ENCODE measurements at regions not wholly inside any gene's neighbourhood (a gene's known extent, or its start where the extent isn't known, plus 50 kb on each side); places are given as distances from the start of the nearest gene placed in this dataset.

GRCh38 chr16:52872731-52873130 is 180.0 kb downstream of the CHD9NB start:
- DNase-seq (ENCODE audit: extremely low spot score): no peak
- TF ChIP-seq ELF4 (IDR thresholded peaks at IDR 0.05): no peak
- ChIA-PET POLR2A (no interaction called here), CTCF (no interaction called here)

- POLR2A ChIA-PET: no interaction called here
- CTCF ChIA-PET: interaction anchor here (0.6 kb wide), 1 partner anchor 74 kb away, joined by 3 read pairs; no protein-coding TSS in a partner anchor
These were observed 181.2 kb downstream of the CHD9NB start for GRCh38 chr16:52871481-52871880.

GRCh38 chr16:52869243-52869642 is 183.5 kb downstream of the CHD9NB start:
- TF ChIP-seq ELF4 (IDR thresholded peaks at IDR 0.05) (no peak), BHLHE40 (IDR thresholded peaks at IDR 0.05; ENCODE audit: borderline replicate concordance) (no peak), L3MBTL2 (conservative IDR thresholded peaks at IDR 0.05) (no peak), TARDBP (IDR thresholded peaks at IDR 0.05) (no peak), ZNF384 (IDR thresholded peaks at IDR 0.05) (no peak), FOXA1 (IDR thresholded peaks at IDR 0.05) (no peak), CTBP1 (IDR thresholded peaks at IDR 0.05; ENCODE audit: borderline replicate concordance) (no peak), FOXK2 (IDR thresholded peaks at IDR 0.05) (no peak), SP1 (IDR thresholded peaks at IDR 0.05) (no peak), PKNOX1 (IDR thresholded peaks at IDR 0.05) (no peak), NFRKB (IDR thresholded peaks at IDR 0.05) (no peak), HDGF (IDR thresholded peaks at IDR 0.05; ENCODE audit: borderline replicate concordance) (no peak), FOXM1 (IDR thresholded peaks at IDR 0.05; ENCODE audit: borderline replicate concordance) (no peak)
- ChIA-PET CTCF (no interaction called here), POLR2A (no interaction called here)
- DNase-seq (ENCODE audit: extremely low spot score): no peak

More at GRCh38 chr16:52871481-52871880, 181.2 kb downstream of the CHD9NB start:
- TF ChIP-seq SUZ12 (IDR thresholded peaks at IDR 0.05): no peak
- no peak for DNase-seq (ENCODE audit: extremely low spot score)

- ChIA-PET POLR2A (no interaction called here), CTCF (no interaction called here)
- TF ChIP-seq SUZ12 (IDR thresholded peaks at IDR 0.05) (no peak), ELF4 (IDR thresholded peaks at IDR 0.05) (no peak), NFRKB (IDR thresholded peaks at IDR 0.05) (no peak), HDGF (IDR thresholded peaks at IDR 0.05; ENCODE audit: borderline replicate concordance) (no peak), ZNF384 (IDR thresholded peaks at IDR 0.05) (no peak), CTBP1 (IDR thresholded peaks at IDR 0.05; ENCODE audit: borderline replicate concordance) (no peak), BHLHE40 (IDR thresholded peaks at IDR 0.05; ENCODE audit: borderline replicate concordance) (no peak), LEF1 (IDR thresholded peaks at IDR 0.05; ENCODE audit: borderline replicate concordance) (no peak), TARDBP (IDR thresholded peaks at IDR 0.05) (no peak), FOXK2 (IDR thresholded peaks at IDR 0.05) (no peak), PKNOX1 (IDR thresholded peaks at IDR 0.05) (no peak), SP1 (IDR thresholded peaks at IDR 0.05) (no peak), FOXM1 (IDR thresholded peaks at IDR 0.05; ENCODE audit: borderline replicate concordance) (no peak), FOXA1 (IDR thresholded peaks at IDR 0.05) (no peak), L3MBTL2 (conservative IDR thresholded peaks at IDR 0.05) (no peak), ARNT (IDR thresholded peaks at IDR 0.05) (no peak)
- no peak for DNase-seq (ENCODE audit: extremely low spot score)
These were observed 189.7 kb downstream of the CHD9NB start for GRCh38 chr16:52863000-52863399.

GRCh38 chr16:52861614-52862022 is 191.1 kb downstream of the CHD9NB start:
- no peak for TF ChIP-seq CTBP1 (IDR thresholded peaks at IDR 0.05; ENCODE audit: borderline replicate concordance)
- TF ChIP-seq SUZ12 (IDR thresholded peaks at IDR 0.05): no peak
- no peak for TF ChIP-seq HDGF (IDR thresholded peaks at IDR 0.05; ENCODE audit: borderline replicate concordance)
- no peak for TF ChIP-seq SP1 (IDR thresholded peaks at IDR 0.05)
- TF ChIP-seq ZNF384 (IDR thresholded peaks at IDR 0.05): no peak
- no peak for TF ChIP-seq ELF4 (IDR thresholded peaks at IDR 0.05)
- TF ChIP-seq PKNOX1 (IDR thresholded peaks at IDR 0.05): no peak
- no peak for TF ChIP-seq ARNT (IDR thresholded peaks at IDR 0.05)
- TF ChIP-seq LEF1 (IDR thresholded peaks at IDR 0.05; ENCODE audit: borderline replicate concordance): no peak
- TF ChIP-seq FOXM1 (IDR thresholded peaks at IDR 0.05; ENCODE audit: borderline replicate concordance): no peak
- no peak for TF ChIP-seq BHLHE40 (IDR thresholded peaks at IDR 0.05; ENCODE audit: borderline replicate concordance)
- TF ChIP-seq TARDBP (IDR thresholded peaks at IDR 0.05): no peak
- no peak for TF ChIP-seq FOXK2 (IDR thresholded peaks at IDR 0.05)
- TF ChIP-seq L3MBTL2 (conservative IDR thresholded peaks at IDR 0.05): no peak
- no peak for TF ChIP-seq NFRKB (IDR thresholded peaks at IDR 0.05)
- ChIA-PET POLR2A (no interaction called here), CTCF (no interaction called here)
- DNase-seq (ENCODE audit: extremely low spot score): peak; percentile 6

- no peak for TF ChIP-seq SP1 (IDR thresholded peaks at IDR 0.05)
- no peak for TF ChIP-seq HDGF (IDR thresholded peaks at IDR 0.05; ENCODE audit: borderline replicate concordance)
- TF ChIP-seq FOXM1 (IDR thresholded peaks at IDR 0.05; ENCODE audit: borderline replicate concordance): no peak
- TF ChIP-seq L3MBTL2 (conservative IDR thresholded peaks at IDR 0.05): no peak
- TF ChIP-seq ARNT (IDR thresholded peaks at IDR 0.05): no peak
- TF ChIP-seq FOXA1 (IDR thresholded peaks at IDR 0.05): no peak
- no peak for TF ChIP-seq TARDBP (IDR thresholded peaks at IDR 0.05)
- TF ChIP-seq CTBP1 (IDR thresholded peaks at IDR 0.05; ENCODE audit: borderline replicate concordance): no peak
- no peak for TF ChIP-seq BHLHE40 (IDR thresholded peaks at IDR 0.05; ENCODE audit: borderline replicate concordance)
- TF ChIP-seq FOXK2 (IDR thresholded peaks at IDR 0.05): no peak
- CTCF ChIA-PET: no interaction called here
- DNase-seq (ENCODE audit: extremely low spot score): no peak
- POLR2A ChIA-PET: no interaction called here
These were observed 197.2 kb downstream of the CHD9NB start for GRCh38 chr16:52855463-52855862.

- DNase-seq (ENCODE audit: extremely low spot score): no peak
- no peak for TF ChIP-seq ARNT (IDR thresholded peaks at IDR 0.05)
- TF ChIP-seq ZNF384 (IDR thresholded peaks at IDR 0.05): no peak
- no peak for TF ChIP-seq LEF1 (IDR thresholded peaks at IDR 0.05; ENCODE audit: borderline replicate concordance)
- no peak for TF ChIP-seq ELF4 (IDR thresholded peaks at IDR 0.05)
- no peak for TF ChIP-seq CTBP1 (IDR thresholded peaks at IDR 0.05; ENCODE audit: borderline replicate concordance)
- no peak for TF ChIP-seq L3MBTL2 (conservative IDR thresholded peaks at IDR 0.05)
- no peak for TF ChIP-seq SP1 (IDR thresholded peaks at IDR 0.05)
- no peak for TF ChIP-seq PKNOX1 (IDR thresholded peaks at IDR 0.05)
- TF ChIP-seq NFRKB (IDR thresholded peaks at IDR 0.05): no peak
- TF ChIP-seq BHLHE40 (IDR thresholded peaks at IDR 0.05; ENCODE audit: borderline replicate concordance): no peak
- no peak for TF ChIP-seq FOXK2 (IDR thresholded peaks at IDR 0.05)
- TF ChIP-seq FOXA1 (IDR thresholded peaks at IDR 0.05): no peak
- TF ChIP-seq HDGF (IDR thresholded peaks at IDR 0.05; ENCODE audit: borderline replicate concordance): no peak
- TF ChIP-seq FOXM1 (IDR thresholded peaks at IDR 0.05; ENCODE audit: borderline replicate concordance): no peak
- TF ChIP-seq TARDBP (IDR thresholded peaks at IDR 0.05): no peak
- TF ChIP-seq SUZ12 (IDR thresholded peaks at IDR 0.05): no peak
- ChIA-PET POLR2A (no interaction called here), CTCF (no interaction called here)
These were observed 199.7 kb downstream of the CHD9NB start for GRCh38 chr16:52852978-52853377.

All from HEK293T (cell line).